GM18520 (cell line): ENCODE measurements at regions not wholly inside any gene's neighbourhood (a gene's known extent, or its start where the extent isn't known, plus 50 kb on each side); places are given as distances from the start of the nearest gene placed in this dataset.
"Not testable (repeated sequence)": the region's sequence is repeated elsewhere in the genome, so short reads cannot be mapped to it uniquely, and the experiment has no call there.

ENCODE experiments used
- ATAC-seq: cut with Tn5 transposase; IDR thresholded peaks from one replicate; pipeline ENCODE4 v1.9.1; 2021; ENCODE audit not compliant: unreplicated experiment

- ATAC-seq, result no peak
Observed at GRCh38 chr3:98701071-98701675, 62.0 kb upstream of the ST3GAL6 start.

DNA sequence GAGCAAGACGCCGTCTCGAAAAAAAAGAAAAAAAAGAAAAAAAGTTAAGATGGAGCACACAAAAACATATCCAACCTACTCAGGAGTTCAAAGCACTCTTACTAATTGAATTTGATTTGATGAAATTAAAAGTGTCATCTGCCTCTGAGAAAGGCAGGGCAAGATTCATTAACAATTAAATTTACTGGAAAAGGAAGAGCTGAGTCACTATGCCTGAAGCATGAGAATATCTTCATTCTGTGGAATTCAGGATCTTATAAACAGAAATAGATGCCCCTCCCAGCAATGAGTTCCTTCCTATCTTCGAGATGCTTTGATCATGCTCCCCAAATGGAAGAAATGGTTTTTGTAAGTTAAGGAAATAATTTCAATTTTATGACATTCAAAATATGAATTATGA is 61.0 kb upstream of the ST3GAL6 start:
- ATAC-seq, result no peak

GRCh38 chr3:98705212-98705611 is 57.9 kb upstream of the ST3GAL6 start:
- ATAC-seq, result no peak

- no peak for ATAC-seq
Observed at GRCh38 chr3:98705694-98706093, 57.4 kb upstream of the ST3GAL6 start.

- not testable (repeated sequence) for ATAC-seq
Observed at GRCh38 chr3:98708681-98709080, 54.5 kb upstream of the ST3GAL6 start.

DNA sequence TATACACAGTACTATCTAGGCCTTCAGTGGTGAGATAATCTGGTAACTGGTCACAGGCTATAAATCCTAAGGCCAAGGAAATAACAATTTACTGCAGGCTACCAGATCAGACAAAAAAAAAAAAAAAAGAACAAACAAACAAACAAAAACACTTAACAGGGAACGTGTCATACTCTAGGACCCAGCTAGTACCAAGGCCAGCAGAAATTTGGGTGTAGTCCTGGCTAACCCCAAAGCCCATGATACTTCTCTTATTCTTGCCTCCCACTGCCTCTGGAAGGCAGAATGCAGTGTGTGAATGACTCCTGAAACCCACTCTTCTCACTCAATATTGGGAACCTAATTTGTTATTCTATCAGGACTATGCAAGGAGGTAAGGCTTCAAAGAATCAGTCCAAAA is 53.7 kb upstream of the ST3GAL6 start:
- no peak for ATAC-seq

DNA sequence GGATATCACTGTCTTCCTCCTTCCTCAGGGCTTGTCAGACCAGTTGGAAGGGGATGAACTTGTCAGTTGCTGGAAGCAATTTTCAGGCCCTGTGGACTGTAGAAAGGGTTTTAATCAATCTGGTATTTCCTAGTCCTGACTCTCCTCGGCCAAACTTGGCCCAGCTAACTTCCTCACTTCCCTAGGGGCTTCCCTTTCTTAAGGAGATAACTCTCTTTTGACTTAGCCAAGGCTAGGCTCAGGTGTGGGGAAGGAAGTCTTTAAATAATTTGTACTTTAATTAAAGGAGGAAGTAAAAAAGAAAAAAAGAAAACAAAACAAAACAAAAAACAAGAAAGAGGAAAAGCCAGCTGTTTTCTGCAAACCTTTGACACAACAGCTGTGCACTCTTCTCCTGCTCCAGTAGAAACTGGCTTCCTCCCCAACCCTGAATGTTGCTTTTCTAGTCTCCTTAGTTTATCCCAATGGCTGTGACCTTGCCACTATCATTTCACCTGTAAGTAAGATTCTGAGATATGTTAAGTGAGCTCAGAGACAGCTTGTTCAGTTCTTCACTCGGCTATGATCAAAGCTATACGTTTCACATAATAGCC is 53.0 kb upstream of the ST3GAL6 start:
- ATAC-seq, result no peak

GRCh38 chr3:98711426-98711825 is 51.7 kb upstream of the ST3GAL6 start:
- ATAC-seq, result no peak

DNA sequence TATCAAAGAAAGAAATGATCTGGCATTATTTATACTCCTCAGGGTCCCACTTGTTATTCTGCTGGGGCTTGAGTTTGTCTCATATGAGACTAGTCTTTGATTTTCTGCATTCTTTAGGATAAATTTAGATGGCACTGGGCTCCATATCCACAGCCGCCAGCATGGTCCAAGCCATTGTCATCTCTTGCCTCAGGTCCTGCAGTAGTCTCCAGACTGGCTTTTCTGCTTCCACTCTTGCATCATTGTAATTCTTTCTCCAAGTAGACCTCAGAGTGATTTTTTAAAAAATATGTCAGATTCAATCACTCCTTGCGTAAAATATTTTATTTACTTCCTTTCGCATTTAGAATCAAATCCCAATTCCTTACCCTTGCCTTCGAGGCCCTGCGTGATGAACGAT is 50.4 kb upstream of the ST3GAL6 start:
- no peak for ATAC-seq

DNA sequence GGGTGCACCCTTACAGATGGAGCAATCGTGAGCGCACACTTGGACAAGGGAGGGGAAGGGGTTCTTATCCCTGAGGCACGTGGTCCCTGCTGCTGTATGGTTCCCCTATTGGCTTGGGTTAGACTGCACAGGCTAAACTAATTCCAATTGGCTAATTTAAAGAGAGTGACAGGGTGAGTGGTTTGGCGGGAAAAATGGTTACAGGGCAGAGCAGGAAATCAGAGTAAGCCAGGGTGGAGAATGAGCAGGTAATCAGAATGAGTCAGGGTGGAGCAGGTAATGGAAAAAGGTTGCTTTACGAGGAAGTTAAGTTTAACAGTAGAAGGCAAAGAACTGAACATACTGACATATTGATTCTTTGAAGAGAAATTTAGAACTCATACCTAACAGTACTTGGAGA is 49.8 kb upstream of the ST3GAL6 start:
- ATAC-seq, result not testable (repeated sequence)
